K562 (cell line): ENCODE measurements at regions not wholly inside any gene's neighbourhood (a gene's known extent, or its start where the extent isn't known, plus 50 kb on each side); places are given as distances from the start of the nearest gene placed in this dataset.

ENCODE experiments used
- ATAC-seq: fragments of 200-7000 bp; cut with Tn5 transposase; 3 replicates; pipeline ENCODE4 v1.9.1; 2020; ENCODE audit warnings: moderate library complexity
- BruUV-seq: library from RNA; stranded (reverse); fragments of 400-500 nt; replicated peaks from 2 replicates; lab custom pipeline; 2021; lab: Mats Ljungman, UMichigan
- CTCF ChIA-PET: fragments of 300-600 bp; formaldehyde crosslinking; extraction: SDS; loops from one replicate; lab custom pipeline; 2021; ENCODE audit warnings: low intra/inter-chr PET ratio; lab: Yijun Ruan, JAX
- POLR2A ChIA-PET: fragments of 300-600, 350-650 bp; sonication (Branson Sonifier 250); formaldehyde crosslinking; extraction: SDS; loops from one replicate; lab custom pipeline; 2021; ENCODE audit warnings: antibody characterized with exemption, inconsistent platforms; lab: Yijun Ruan, JAX
- DNase-seq, 4 experiments: peaks; one replicate each; pipeline versions ENCODE4 v3.0.0 to v3.0.0-alpha.2; 2011 to 2018; ENCODE audit warnings: low spot score in 3 of 4, mixed read lengths in 3 of 4; ENCODE audit errors: extremely low read depth in 1 of 4
- FAIRE-seq: peaks from 2 replicates; lab custom pipeline; 2011; peaks lifted over from hg19 to GRCh38; lab: Jason Lieb, UNC
- H2AFZ ChIP-seq: 2 replicates; pipeline ENCODE4 v1.6.0; 2011; ENCODE audit warnings: low read depth, low read length, control low read depth, inconsistent platforms
- H3K27ac ChIP-seq: fragments of 200-600 bp; 3 replicates; pipeline ENCODE4 v1.8.0; 2011; ENCODE audit warnings: low read depth, mild to moderate bottlenecking, control low read depth, inconsistent platforms, low read length, moderate library complexity, mixed read lengths; ENCODE audit errors: extremely low read depth
- H3K27me3 ChIP-seq, 2 experiments: fragments of 300-600 bp in 1 of 2; 2 replicates in 1 of 2; 3 replicates in 1 of 2; pipeline versions ENCODE4 v1.6.0 to v1.8.0; 2011; ENCODE audit warnings: inconsistent platforms in 2 of 2, low read length in 2 of 2, mild to moderate bottlenecking in 1 of 2, mixed read lengths in 1 of 2, moderate library complexity in 1 of 2; ENCODE audit not compliant: control insufficient read depth in 2 of 2, insufficient read depth in 2 of 2
- H3K36me3 ChIP-seq: fragments of 300-600 bp; 3 replicates; pipeline ENCODE4 v1.8.0; 2011; ENCODE audit warnings: mild to moderate bottlenecking, low read length, inconsistent platforms; ENCODE audit not compliant: control insufficient read depth, insufficient read depth
- H3K4me1 ChIP-seq, 2 experiments: fragments of 200-600 bp in 1 of 2; replicated peaks in 1 of 2; 2 replicates in 1 of 2; 3 replicates in 1 of 2; pipeline versions ENCODE4 v1.5.1 to v1.8.0; 2011; ENCODE audit warnings: inconsistent platforms in 2 of 2, low read length in 2 of 2, mild to moderate bottlenecking in 1 of 2, mixed read lengths in 1 of 2, moderate library complexity in 1 of 2; ENCODE audit not compliant: control insufficient read depth in 2 of 2, insufficient read depth in 2 of 2
- H3K4me2 ChIP-seq: 2 replicates; pipeline ENCODE4 v1.6.1; 2011; ENCODE audit warnings: low read length, control low read depth, inconsistent platforms, mixed read lengths; ENCODE audit not compliant: insufficient read depth
- H3K4me3 ChIP-seq: fragments of 200-600 bp; sonication (generic), shearing (Covaris generic); 2 replicates; pipeline ENCODE4 v1.5.1; 2016; ENCODE audit warnings: control low read depth, inconsistent platforms
- H3K79me2 ChIP-seq: fragments of 200-600 bp; 3 replicates; pipeline ENCODE4 v1.8.0; 2011; ENCODE audit warnings: low read length, inconsistent platforms; ENCODE audit not compliant: control insufficient read depth, insufficient read depth
- H3K9ac ChIP-seq, 2 experiments: 2 replicates each; pipeline versions ENCODE4 v1.6.0 to v1.6.1; 2011; ENCODE audit warnings: low read depth in 2 of 2, low read length in 2 of 2, control low read depth in 1 of 2, inconsistent platforms in 1 of 2, mild to moderate bottlenecking in 1 of 2, mixed read lengths in 1 of 2; ENCODE audit not compliant: insufficient read depth in 1 of 2
- H3K9me1 ChIP-seq: one replicate; pipeline ENCODE4 v1.6.0; 2011; ENCODE audit warnings: inconsistent platforms, mild to moderate bottlenecking, low read length, moderate library complexity; ENCODE audit not compliant: control insufficient read depth, insufficient read depth
- H3K9me3 ChIP-seq: replicated peaks from 2 replicates; pipeline ENCODE4 v1.5.1; 2011; ENCODE audit warnings: low read depth, low read length, inconsistent platforms; ENCODE audit not compliant: control insufficient read depth, insufficient read depth
- H4K20me1 ChIP-seq: replicated peaks from 2 replicates; pipeline ENCODE4 v1.6.1; 2011; ENCODE audit warnings: low read length, inconsistent platforms, mixed read lengths; ENCODE audit not compliant: control insufficient read depth, insufficient read depth
- CCNT2 ChIP-seq: IDR thresholded peaks from 2 replicates; pipeline ENCODE4 v1.6.1; 2011; ENCODE audit warnings: borderline replicate concordance, low read depth, mild to moderate bottlenecking, moderate library complexity, mixed read lengths, low read length; ENCODE audit not compliant: insufficient read length; ENCODE audit errors: extremely low read depth
- GTF2E2 ChIP-seq: fragments of 200-800 bp; sonication (Bioruptor generic); IDR thresholded peaks from 2 replicates; pipeline ENCODE4 v1.6.1; 2016; ENCODE audit warnings: missing genetic modification characterization, missing compliant biosample characterization
- HDAC3 ChIP-seq: fragments of 450-650 bp; IDR thresholded peaks from 2 replicates; pipeline ENCODE4 v1.6.1; 2018; ENCODE audit warnings: borderline replicate concordance, mild to moderate bottlenecking, moderate library complexity; ENCODE audit not compliant: partially characterized antibody
- WHSC1 ChIP-seq: IDR thresholded peaks from one replicate; pipeline ENCODE4 v1.6.1; 2012; ENCODE audit warnings: low read length, control low read depth, inconsistent platforms
- XRCC3 ChIP-seq: fragments of 450-650 bp; IDR thresholded peaks from 2 replicates; pipeline ENCODE4 v1.6.1; 2017; ENCODE audit warnings: mild to moderate bottlenecking, moderate library complexity
- ZBED1 ChIP-seq: IDR thresholded peaks from 2 replicates; pipeline ENCODE4 v1.6.1; 2014
- ZBTB17 ChIP-seq: fragments of 450-650 bp; formaldehyde crosslinking; IDR thresholded peaks from 2 replicates; pipeline ENCODE4 v1.4.0; 2020; ENCODE audit warnings: mild to moderate bottlenecking
- ZC3H11A ChIP-seq: IDR thresholded peaks from 2 replicates; pipeline ENCODE4 v1.6.1; 2012; ENCODE audit warnings: low read depth, low read length, improper control_type of control experiment
- ZC3H4 ChIP-seq: sonication (generic); formaldehyde crosslinking; IDR thresholded peaks from 2 replicates; pipeline ENCODE4 v1.9.0; 2021; ENCODE audit warnings: missing genetic modification reagents, borderline replicate concordance
- ZNF282 ChIP-seq: sonication (generic); formaldehyde crosslinking; IDR thresholded peaks from 2 replicates; pipeline ENCODE4 v1.8.1; 2023; ENCODE audit warnings: missing genetic modification reagents
- ZNF444 ChIP-seq: fragments of 250-450 bp; sonication (Bioruptor Pico); IDR thresholded peaks from 2 replicates; pipeline ENCODE4 v1.4.0; 2020; ENCODE audit warnings: mild to moderate bottlenecking, moderate library complexity
- WGBS: fragments of 100-300 bp; shearing (Covaris generic); methylation state at CpG from one replicate; pipeline ENCODE4 v1.1.6; 2016; ENCODE audit warnings: low coverage, mixed read lengths; ENCODE audit not compliant: insufficient coverage; ENCODE audit errors: missing lambda C conversion rate; 5-methylcytosine and 5-hydroxymethylcytosine counted together
- in situ Hi-C: fragments of 300-500 bp; cut with MboI; formaldehyde crosslinking; loops from 4 replicates; pipeline ENCODE4 v1.15.0; 2018; ENCODE audit warnings: inconsistent platforms, mixed read lengths
- intact Hi-C: fragments of 100-400 bp; cut with micrococcal nuclease; formaldehyde crosslinking; loops from 2 replicates; pipeline ENCODE4 v1.14.2; 2022
- TF ChIP-seq, protein P1 (sequence below): fragments of 250-450 bp; sonication (Bioruptor Pico); IDR thresholded peaks from 2 replicates; pipeline ENCODE4 v1.8.0; 2021; ENCODE audit warnings: moderate library complexity, mild to moderate bottlenecking, inconsistent platforms
- TF ChIP-seq, protein P2 (sequence below): fragments of 250-450 bp; sonication (Bioruptor Pico); IDR thresholded peaks from 2 replicates; pipeline ENCODE4 v1.5.0; 2020; ENCODE audit warnings: mild to moderate bottlenecking

DNA sequence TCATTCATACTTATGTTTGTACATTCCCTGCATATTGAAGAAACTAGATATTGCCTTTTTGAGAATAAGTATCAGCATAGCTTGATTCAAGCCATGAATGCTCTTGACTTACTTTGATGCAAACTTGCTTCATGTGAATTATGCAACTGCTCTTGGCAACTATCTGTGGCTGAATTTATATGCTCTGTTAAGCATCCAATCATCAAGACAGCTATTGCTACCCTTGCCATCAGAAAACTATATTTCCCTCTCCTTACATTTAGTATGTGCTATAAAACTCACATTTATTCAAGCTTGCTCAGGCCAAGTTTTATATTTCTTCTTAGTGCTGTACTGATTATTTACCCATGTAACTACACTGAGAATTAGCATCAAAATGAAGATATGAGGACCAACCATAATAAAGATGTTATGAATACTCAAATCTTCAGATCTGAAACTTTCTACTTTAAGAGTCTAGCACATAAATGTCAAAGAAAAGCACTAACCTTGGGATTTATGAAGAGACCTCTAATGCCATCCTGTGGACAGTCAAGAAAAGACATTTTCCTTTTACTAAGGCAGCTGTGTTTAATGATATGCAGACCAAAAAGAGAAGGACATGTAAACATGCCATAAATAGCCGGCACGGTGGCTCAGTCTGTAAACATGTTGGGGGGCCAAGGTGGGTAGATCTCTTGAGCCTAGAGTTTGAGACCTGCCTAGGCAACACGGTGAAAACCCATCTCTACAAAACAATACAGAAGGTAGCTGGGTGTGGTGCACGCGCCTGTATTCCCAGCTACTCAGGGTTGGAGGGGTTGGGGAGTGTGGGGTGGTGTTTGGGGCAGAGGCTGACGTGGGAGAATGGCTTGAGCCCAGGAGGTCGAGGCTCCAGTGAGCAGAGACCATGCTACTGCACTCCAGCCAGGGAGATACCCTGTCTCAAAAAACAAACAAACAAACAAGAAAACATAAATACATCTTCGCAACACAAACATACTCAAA, 267.0 kb upstream of the TYRP1 start:
- Histone ChIP-seq H3K4me1 (no peaks in the 10 kb centered on the region), H4K20me1 (no peaks in the 10 kb centered on the region), H3K9me1 (no peaks in the 10 kb centered on the region), H3K27me3 (no peaks in the 10 kb centered on the region), H3K9ac (no peak overlapping the region), H3K9me3 (no peaks in the 10 kb centered on the region), H3K79me2 (no peaks in the 10 kb centered on the region), H3K4me2 (no peak overlapping the region), H3K36me3 (no peaks in the 10 kb centered on the region), H2AFZ (no peak overlapping the region), H3K4me3 (no peak overlapping the region), H3K27ac (no peak overlapping the region)
- WGBS = 0% methylated on average over 3 of the region's 8 CpGs
- CTCF ChIA-PET = no interaction called here
- TF ChIP-seq ZBTB17 (no peak), GTF2E2 (no peak), CCNT2 (no peak), XRCC3 (no peak), ZC3H4 (CRISPR knock-in tag) (no peak), ZBED1 (no peak), ZNF282 (CRISPR knock-in tag) (no peak), ZNF444 (CRISPR knock-in tag) (no peak), WHSC1 (no peak), ZC3H11A (no peak), HDAC3 (no peak)
- TF ChIP-seq, protein P1, sequence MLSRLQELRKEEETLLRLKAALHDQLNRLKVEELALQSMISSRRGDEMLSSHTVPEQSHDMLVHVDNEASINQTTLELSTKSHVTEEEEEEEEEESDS (CRISPR knock-in tag) = no peak
- TF ChIP-seq, protein P2, sequence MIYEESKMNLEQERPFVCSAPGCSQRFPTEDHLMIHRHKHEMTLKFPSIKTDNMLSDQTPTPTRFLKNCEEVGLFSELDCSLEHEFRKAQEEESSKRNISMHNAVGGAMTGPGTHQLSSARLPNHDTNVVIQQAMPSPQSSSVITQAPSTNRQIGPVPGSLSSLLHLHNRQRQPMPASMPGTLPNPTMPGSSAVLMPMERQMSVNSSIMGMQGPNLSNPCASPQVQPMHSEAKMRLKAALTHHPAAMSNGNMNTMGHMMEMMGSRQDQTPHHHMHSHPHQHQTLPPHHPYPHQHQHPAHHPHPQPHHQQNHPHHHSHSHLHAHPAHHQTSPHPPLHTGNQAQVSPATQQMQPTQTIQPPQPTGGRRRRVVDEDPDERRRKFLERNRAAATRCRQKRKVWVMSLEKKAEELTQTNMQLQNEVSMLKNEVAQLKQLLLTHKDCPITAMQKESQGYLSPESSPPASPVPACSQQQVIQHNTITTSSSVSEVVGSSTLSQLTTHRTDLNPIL = no peak
- FAIRE-seq = no peak
- no peak for DNase-seq
- BruUV-seq = no TSS peak
- ATAC-seq = no peak
- POLR2A ChIA-PET = no interaction called here
- intact Hi-C loops (no loop called here), in situ Hi-C loops (no loop called here)
